ENCODE measurements at regions not wholly inside any gene's neighbourhood (a gene's known extent, or its start where the extent isn't known, plus 50 kb on each side); places are given as distances from the start of the nearest gene placed in this dataset.

GRCh38 chrX:113059714-113060113, 219.1 kb upstream of the AMOT start:
- no peak for DNase-seq (ENCODE audit: low read depth, low spot score)

GRCh38 chrX:113058634-113059033, 218.0 kb upstream of the AMOT start:
- DNase-seq (ENCODE audit: low read depth, low spot score) = no peak

- DNase-seq (ENCODE audit: low read depth, low spot score) = no peak
These were observed 208.3 kb upstream of the AMOT start for GRCh38 chrX:113048896-113049295.

- DNase-seq (ENCODE audit: low read depth, low spot score) = no peak
These were observed 207.8 kb upstream of the AMOT start for GRCh38 chrX:113048480-113048879.

- no peak for DNase-seq (ENCODE audit: low read depth, low spot score)
These were observed 193.5 kb upstream of the AMOT start for GRCh38 chrX:113033966-113034680.

- no peak for DNase-seq (ENCODE audit: low read depth, low spot score)
These were observed 179.3 kb upstream of the AMOT start for GRCh38 chrX:113019958-113020357.

- DNase-seq (ENCODE audit: low read depth, low spot score) = no peak
These were observed 169.2 kb upstream of the AMOT start for GRCh38 chrX:113009837-113010236.

- no peak for DNase-seq (ENCODE audit: low read depth, low spot score)
These were observed 168.4 kb upstream of the AMOT start for GRCh38 chrX:113009029-113009428.

GRCh38 chrX:113001836-113002235, 161.2 kb upstream of the AMOT start:
- no peak for DNase-seq (ENCODE audit: low read depth, low spot score)

GRCh38 chrX:112997991-112998390, 157.4 kb upstream of the AMOT start:
- no peak for DNase-seq (ENCODE audit: low read depth, low spot score)

GRCh38 chrX:112991801-112992200, 151.2 kb upstream of the AMOT start:
- DNase-seq (ENCODE audit: low read depth, low spot score) = no peak

GRCh38 chrX:112979879-112980278, 139.2 kb upstream of the AMOT start:
- no peak for DNase-seq (ENCODE audit: low read depth, low spot score)

- DNase-seq (ENCODE audit: low read depth, low spot score) = no peak
These were observed 127.9 kb upstream of the AMOT start for GRCh38 chrX:112968351-112969133.

GRCh38 chrX:112967903-112968302, 127.3 kb upstream of the AMOT start:
- no peak for DNase-seq (ENCODE audit: low read depth, low spot score)

GRCh38 chrX:112967341-112967740, 126.7 kb upstream of the AMOT start:
- no peak for DNase-seq (ENCODE audit: low read depth, low spot score)

GRCh38 chrX:112961981-112962380, 121.3 kb upstream of the AMOT start:
- no peak for DNase-seq (ENCODE audit: low read depth, low spot score)

- DNase-seq (ENCODE audit: low read depth, low spot score) = no peak
These were observed 107.5 kb upstream of the AMOT start for GRCh38 chrX:112947981-112948615.

- no peak for DNase-seq (ENCODE audit: low read depth, low spot score)
These were observed 105.6 kb upstream of the AMOT start for GRCh38 chrX:112946227-112946626.

- no peak for DNase-seq (ENCODE audit: low read depth, low spot score)
These were observed 105.2 kb upstream of the AMOT start for GRCh38 chrX:112945826-112946225.

- DNase-seq (ENCODE audit: low read depth, low spot score) = no peak
These were observed 100.7 kb upstream of the AMOT start for GRCh38 chrX:112941209-112941837.

GRCh38 chrX:112935029-112935428, 94.4 kb upstream of the AMOT start:
- no peak for DNase-seq (ENCODE audit: low read depth, low spot score)

GRCh38 chrX:112931900-112932299, 91.3 kb upstream of the AMOT start:
- no peak for DNase-seq (ENCODE audit: low read depth, low spot score)

Measured in iPS DF 19.7 (cell line).